ENCODE measurements at regions not wholly inside any gene's neighbourhood (a gene's known extent, or its start where the extent isn't known, plus 50 kb on each side); places are given as distances from the start of the nearest gene placed in this dataset.

DNA sequence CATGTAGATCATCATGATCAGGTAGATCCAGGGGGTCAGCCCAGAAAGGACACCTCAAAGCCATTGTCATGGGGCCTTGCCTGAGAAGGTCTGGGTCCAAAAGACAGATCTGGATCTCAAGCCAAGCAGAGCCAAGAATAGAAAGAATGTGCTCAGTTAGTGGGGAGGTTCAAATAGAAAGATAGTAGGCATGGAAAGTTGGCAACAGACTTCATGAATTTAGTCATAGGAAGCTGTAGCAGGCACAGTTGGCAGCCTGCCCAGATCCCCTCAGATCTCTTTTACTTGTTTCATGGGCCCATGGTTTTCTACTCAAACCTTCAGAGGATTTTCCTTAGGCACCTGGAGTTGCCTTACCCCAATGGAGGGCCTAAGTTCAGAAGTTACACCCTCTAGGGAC, 767.0 kb downstream of the SLC4A3 start:
- FAIRE-seq (no peak), DNase-seq (ENCODE audit: low spot score) (peak; percentile 39)

DNA sequence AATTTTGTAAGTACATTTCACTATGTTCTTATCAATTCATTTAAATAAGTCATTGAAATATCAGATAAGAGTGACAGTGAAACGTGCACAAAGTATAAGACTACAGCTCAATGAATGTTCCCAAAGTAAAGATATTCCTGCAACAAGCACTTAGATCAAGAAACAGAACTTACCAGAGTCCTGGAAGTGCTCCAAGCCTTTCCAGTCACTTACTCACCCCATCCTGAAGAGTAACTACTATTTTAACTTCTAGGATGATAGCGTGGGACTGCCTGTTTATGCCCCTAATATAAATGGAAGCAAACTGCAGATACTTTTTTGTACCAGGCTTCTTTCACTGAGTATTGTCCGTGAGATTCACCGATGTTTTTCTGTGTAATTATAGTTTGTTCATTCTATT, 768.9 kb downstream of the SLC4A3 start:
- DNase-seq (ENCODE audit: low spot score), result no peak
- FAIRE-seq, result no peak

DNA sequence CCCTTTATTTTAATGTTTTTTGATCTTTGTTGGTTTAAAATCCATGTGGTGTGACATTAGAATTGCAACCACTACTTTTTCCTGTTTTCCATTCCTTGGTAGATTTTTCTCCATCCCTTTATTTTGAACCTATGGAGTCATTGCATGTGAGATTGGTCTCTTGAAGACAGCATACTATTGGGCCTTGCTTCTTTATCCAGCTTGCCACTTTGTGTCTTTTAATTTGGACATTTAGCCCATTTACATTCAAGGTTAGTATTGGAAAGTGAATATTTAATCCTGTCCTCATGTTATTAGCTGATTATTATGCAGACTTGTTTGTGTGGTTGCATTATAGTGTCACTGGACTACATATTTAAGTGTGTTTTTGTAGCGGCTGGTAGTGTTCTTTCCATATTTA, 782.9 kb downstream of the SLC4A3 start:
- no peak for FAIRE-seq
- DNase-seq (ENCODE audit: low spot score), result no peak

DNA sequence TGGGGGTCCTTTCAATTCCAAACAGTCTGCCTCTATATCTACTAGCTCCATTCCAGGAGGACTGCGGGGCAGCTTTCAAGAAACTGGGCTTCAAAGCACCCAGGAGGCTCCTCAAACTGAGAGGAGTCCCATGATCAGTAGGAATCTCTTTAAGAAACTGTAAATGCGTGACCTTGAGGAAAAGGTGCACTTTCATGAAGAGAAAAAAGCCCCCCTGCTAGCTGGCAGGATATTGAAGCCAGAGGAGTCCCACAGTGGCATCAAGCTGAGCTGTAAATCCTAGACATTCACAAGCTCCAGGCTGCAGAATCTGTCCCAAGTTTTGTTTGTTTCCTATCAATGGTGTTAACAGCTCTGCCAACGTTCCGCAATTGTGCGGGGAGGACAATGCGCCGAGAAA, 790.1 kb downstream of the SLC4A3 start:
- DNase-seq (ENCODE audit: low spot score) (no peak), FAIRE-seq (no peak)

DNA sequence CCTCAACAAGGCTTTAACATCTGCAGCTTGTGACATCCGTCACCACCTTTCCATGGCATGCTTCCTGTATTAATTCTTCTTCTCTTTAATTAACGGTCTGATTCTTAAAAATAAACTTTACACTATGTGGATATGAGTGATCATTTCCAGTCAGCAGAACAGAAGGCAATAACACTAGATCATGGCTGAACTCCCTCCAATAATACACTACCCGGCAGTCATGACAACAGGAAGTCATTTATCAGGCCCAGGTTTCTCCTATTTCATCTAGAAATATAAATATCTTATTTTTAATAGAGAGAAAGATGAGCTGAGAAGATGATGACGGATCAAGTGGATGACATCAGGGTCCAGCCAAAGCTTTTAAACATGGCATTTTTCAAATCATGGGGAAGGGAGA, 792.2 kb downstream of the SLC4A3 start:
- DNase-seq (ENCODE audit: low spot score) (no peak), FAIRE-seq (no peak)

DNA sequence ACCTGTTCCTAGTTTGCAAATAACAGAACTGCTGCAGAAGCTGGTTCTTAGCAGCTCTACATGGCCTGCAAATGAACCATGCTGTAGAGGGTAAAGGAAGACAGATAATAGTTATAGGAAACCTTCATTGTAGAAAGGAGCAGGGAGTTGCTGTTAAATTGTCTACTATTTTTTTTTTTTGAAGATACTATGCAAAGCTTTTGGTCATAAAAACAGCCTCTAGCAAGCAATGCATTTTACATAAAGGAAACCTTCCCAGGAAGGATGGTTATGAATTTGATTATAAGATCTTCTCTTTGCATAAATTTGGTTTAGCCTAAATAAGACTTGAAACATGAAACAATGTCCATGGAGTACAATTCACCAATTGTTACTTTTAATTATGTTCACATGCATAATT, 793.4 kb downstream of the SLC4A3 start:
- no peak for FAIRE-seq
- no peak for DNase-seq (ENCODE audit: low spot score)

DNA sequence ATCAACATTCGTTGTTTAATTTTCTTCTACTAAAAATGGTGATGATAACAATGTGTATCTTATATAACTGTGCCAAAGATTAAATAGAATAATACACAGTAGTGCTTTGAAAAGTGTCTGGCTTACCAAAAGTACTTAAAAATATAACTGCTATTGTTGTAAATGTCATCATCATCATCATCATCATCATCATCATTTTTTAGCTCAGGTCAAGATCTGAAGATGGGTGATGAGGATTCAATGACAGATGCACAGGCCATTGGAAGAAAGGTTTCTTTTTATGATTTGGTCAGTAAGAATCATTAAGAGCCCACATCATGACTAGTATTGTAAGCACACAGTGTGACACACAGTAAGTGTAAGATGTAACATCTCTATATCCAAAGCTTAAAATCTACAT, 795.2 kb downstream of the SLC4A3 start:
- FAIRE-seq (no peak), DNase-seq (ENCODE audit: low spot score) (no peak)

DNA sequence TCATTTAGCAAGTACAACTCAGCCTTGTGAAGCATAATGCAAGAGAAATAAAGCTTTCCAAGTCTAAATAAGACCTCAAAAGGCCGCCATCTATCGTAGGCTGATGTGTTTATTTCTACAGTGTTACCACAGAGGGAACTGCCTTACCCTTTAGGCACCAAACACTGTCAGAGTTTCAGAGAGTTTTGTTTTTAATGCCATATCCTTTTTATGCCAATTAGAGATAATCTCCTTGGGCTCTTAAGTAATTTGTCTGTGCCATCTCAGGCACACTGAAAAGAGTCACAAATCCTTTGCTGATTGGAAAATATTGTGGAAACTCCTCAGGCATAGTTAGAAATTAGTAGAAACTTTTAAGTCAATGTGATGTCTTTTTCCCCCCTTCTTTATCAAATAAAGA, 797.1 kb downstream of the SLC4A3 start:
- no peak for FAIRE-seq
- no peak for DNase-seq (ENCODE audit: low spot score)

DNA sequence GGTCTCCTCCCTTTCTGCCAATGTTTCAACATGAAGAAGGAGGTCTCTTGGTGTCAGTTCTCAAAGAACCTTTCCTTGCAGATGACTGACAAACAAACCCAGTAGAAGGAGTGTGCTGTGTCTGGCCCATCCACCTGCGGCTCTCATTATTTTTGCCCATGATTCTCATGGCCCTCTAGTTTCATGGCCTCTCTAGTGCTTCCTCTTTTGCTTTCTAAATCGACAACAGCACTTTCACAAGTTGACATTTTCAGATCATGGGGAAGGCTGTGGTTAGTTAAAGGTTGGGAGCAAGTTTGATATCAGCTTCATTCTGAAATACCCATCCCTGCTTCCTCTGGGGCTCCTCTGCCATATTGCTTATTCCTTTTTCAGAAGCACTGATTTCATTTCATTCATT, 805.2 kb downstream of the SLC4A3 start:
- no peak for FAIRE-seq
- DNase-seq (ENCODE audit: low spot score), result no peak

DNA sequence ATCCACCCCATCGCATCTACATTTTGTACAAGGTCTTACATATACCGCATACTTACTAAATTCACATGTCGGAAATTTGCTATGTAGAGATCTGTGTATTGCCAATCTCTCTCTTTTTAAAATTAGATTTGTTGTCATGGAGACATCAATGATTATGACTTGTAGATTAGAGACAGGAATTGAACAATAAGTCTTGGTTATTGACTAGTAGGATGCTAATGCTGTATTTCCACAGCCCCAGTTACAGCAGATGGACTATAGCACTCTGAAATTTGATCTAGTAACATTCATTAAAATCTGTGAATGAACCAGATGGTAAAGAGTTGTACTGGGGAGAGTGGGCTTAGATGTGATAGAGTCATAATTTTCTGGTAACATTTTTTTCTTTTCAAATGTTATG, 805.7 kb downstream of the SLC4A3 start:
- no peak for FAIRE-seq
- DNase-seq (ENCODE audit: low spot score), result no peak

DNA sequence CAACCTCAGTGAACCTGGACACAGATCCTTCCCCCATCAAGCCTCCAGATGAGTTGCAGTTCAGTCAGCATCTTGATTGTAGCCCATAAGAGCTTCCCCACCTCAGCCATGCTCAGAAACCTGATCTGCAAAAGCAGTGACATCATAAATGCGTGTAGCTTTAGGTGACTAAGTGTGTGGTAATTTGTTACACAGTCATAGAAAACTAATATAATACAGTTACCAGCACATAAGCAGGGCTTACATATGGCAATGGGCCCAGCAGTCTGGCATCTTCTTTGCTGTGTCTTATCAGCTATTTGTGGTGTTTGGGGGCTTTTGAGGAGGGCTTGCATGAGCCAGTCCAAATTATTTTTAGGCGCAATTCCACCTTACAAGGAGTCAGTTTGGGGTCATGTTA, 807.0 kb downstream of the SLC4A3 start:
- no peak for FAIRE-seq
- no peak for DNase-seq (ENCODE audit: low spot score)

DNA sequence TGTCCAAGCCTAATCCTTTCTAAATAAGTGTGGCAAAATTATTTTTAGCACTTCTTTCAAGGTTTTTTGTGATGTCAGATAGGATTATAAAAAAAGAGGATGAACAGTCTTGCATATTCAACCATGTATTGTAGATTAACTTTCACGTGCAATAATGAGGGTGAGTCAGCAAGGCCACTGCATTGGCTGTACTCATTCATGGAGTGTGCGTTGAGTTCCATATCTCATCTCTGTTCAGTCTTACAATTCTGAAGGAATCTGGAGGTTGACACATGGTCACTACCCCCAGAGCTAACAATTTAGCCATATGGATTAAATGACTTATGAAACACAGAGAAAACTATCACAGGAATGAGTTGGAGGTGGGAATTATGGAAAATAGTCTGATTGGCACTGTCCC, 810.5 kb downstream of the SLC4A3 start:
- FAIRE-seq (no peak), DNase-seq (ENCODE audit: low spot score) (no peak)

DNA sequence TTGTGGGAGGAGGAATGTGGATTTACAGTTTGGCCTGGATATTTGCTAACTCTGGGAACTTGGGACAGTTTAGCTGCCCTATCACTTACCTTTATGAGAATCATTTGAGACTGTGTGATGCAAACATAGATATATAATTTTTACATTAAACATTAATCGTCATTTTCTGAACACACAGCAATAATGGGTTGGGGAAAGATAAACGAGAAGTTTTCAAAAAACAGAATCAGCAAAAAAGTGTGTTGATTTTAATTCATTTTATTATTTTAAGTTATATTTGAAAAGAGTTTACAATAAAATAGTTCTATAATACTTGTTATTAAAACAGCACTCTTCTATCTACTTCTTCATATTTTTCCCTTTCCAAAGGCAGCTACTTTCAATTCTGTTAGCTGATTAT, 813.3 kb downstream of the SLC4A3 start:
- FAIRE-seq (no peak), DNase-seq (ENCODE audit: low spot score) (no peak)

DNA sequence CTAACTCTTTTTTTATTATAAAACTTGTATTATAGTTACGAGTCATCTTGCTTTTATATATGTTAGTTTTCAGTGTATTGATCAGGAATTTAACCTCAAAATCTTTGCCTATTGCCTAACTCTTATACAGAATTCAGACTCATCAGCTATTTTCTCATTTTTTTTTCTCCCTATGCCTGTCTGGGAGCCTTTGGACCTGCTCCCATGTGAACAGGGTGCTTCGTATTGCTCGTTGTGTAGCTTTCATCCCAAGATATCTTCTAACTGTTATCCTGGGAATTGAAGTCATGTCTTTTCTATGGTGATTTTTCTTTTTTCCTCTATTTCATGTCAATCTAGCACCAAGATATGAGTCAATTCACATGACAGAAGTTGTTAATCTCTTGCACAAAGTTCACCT, 814.0 kb downstream of the SLC4A3 start:
- no peak for DNase-seq (ENCODE audit: low spot score)
- no peak for FAIRE-seq

DNA sequence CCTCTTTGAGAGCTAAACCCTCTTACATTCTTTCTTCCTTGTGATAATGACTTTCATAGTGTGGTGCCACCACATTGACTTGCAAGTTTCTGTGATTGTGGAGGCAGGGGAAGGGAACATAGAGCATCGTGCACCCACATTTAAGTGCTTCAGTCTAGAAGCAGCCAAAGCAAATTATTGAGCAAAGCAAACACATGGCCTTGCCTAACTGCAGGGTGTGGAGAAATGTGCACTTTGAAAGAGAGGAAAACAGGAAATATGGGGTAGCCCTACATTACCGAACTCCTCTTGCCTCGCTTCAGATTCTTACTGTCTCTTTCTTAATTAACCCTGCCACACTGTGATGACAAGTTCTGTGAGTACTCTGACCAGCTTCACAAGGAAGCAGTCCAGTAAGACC, 814.6 kb downstream of the SLC4A3 start:
- DNase-seq (ENCODE audit: low spot score), result no peak
- FAIRE-seq, result no peak

DNA sequence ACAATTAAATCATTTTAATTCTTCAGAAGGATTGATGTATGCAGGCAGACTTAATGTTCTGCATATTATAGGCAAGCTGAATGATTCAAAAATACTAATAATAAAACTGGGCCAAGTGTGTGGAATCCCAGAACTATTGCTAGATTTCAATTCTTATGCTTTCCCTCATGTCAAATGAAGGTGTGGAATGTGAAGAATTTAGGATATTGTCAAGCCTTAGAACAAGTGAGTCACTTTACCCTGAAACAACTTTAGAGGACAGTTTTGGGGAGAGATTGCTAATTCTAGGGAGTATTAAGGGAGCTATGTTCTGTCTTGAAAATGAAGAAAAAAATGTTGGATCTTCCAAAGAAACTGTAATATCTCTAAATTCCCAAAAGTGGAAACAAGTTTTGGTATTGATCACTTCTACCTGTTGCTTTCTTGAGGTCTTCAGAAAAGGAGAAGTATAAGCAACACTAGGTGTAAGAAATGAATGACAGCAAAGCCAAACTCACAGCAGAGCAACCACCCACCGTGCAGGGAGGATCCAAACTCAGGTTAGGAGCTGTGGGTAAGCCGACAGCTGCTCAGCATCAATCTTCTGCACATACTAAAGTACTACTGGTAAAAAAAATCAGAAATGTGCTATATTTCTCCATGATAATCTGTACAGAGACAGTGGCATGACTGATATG, 818.1 kb downstream of the SLC4A3 start:
- peak; percentile 17 for DNase-seq (ENCODE audit: low spot score)
- FAIRE-seq, result no peak

DNA sequence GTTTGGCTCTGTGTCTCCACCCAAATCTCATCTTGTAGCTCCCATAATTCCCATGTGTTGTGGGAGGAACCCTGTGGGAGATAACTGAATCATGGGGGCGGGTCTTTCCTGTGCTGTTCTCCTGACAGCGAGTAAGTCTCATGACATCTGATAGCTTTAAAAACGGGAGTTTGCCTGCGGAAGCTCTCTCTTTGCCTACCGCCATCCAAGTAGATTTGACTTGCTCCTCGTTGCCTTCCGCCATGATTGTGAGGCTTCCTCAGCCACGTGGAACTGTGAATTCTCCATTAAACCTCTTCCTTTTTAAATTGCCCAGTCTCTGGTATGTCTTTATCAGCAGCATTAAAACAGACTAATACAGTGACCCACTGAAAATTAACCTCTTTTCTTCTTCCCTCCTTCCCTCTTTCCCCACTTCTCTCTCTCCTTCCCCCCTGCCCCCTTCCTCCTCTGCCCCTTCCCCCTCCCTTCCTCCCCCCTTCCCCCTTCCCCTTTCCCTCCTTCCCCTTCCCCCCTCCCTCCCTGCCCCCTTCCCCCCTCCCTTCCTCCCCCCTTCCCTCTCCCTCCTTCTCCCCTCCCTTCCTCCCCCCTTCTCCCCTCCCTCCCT, 818.8 kb downstream of the SLC4A3 start:
- DNase-seq (ENCODE audit: low spot score) (no peak), FAIRE-seq (no peak)

DNA sequence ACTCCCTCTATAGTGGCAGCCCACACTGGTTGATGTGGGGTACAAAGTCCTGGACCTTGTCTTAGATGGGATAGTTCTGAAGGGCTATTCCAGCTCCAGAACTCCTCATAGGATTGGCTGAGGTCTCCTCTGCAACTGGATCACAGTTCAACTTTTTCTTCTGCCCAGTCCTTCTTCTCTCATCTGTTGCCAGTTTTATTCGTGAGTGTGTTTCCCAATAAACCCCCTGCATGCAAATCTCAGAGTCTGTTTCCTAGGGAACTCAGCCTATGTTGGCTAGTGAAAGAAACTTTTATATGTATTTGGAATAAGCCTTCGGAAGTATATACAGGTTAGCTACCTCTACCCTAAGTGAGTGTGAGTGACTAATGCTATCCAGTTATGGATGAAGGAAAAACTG, 823.4 kb downstream of the SLC4A3 start:
- no peak for FAIRE-seq

DNA sequence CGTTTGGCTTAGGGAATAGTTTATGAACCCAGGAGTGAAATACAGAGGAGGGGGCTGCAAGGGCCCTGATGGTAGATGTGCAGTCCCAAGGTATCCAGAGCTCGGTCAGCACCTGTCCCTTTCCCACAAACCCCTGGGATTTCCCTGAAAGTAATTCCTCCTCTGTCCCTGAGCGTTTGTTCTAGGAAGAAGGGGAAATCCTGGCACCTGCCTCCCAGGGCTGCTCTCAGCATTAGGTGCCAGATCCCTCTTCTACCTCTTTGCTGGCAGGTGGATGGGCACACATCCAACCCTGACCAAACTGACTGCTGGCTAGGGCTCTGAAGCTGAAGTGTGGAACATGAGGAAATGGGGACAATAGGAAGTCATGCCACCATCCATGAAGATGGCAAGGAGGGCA, 824.0 kb downstream of the SLC4A3 start:
- FAIRE-seq (no peak), DNase-seq (ENCODE audit: low spot score) (no peak)

More for the DNA sequence above, 823.4 kb downstream of the SLC4A3 start:
- DNase-seq (ENCODE audit: low spot score), result no peak

DNA sequence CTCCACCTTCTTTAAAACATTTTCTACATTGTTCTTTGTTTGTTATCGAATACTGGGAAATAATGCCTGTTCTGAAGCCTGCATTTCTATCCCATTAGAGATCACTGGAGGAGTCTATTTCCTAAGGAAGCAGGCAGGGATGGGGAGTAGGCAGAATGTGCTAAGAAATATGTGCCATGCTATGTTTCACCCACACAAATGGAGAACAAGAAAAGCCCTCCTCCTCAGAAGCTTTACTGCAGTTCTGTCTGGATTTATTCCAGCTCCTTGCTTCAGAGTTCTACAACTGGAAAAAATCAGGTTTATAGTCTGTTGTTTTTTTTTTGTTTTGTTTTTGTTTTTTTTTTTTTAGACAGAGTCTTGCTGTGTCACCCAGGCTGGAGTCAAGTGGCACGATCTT, 825.1 kb downstream of the SLC4A3 start:
- FAIRE-seq (no peak), DNase-seq (ENCODE audit: low spot score) (no peak)

DNA sequence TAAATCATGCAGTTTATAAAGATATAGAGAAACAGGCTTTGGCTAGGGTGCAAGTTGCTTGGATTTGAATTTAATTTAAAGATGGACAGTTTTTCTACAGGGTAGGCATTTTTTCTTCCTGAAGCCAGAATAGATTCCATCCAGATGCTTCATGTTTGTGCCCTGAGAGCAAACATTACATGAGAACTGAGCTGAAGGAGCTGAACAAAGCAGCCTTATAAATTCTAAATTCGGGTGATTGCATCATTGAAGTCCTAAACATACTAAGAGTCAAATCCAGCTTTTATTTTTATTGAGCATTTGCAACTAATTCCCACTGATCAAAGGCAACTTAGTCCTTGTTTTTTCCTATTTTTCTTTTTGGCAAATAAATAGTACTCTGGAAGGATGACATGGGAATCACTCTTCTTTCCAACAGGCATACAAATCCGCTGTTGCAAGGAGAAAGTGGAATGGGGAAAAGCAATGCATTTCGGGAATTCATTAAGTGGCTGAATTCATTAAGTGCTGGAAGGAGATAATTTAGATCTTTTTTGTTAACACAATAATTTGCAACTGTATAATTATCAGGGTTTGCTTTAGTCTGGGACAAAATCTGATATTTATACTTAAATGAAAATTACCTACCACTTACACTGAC, 828.0 kb downstream of the SLC4A3 start:
- no peak for DNase-seq (ENCODE audit: low spot score)
- FAIRE-seq, result no peak

DNA sequence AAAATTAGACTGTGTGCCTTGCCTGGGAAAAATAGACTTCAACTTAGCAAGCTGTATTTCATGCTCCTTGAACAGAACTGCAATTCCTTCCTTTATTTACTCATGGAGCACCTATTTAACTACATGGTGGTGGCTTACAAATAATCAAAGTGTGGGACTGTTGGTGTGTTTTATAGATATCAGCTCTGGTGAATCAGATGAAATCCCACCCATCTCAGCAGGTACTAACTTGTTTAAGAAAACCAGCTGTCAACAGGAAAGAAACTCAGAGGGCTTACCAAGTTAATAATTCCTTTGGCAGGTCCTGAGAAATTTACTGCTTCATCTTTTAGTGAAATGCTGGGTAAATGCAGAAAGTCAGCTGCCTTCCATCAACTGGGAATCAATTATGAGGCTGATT, 830.6 kb downstream of the SLC4A3 start:
- DNase-seq (ENCODE audit: low spot score) (no peak), FAIRE-seq (no peak)
